ENCODE measurements at regions not wholly inside any gene's neighbourhood (a gene's known extent, or its start where the extent isn't known, plus 50 kb on each side); places are given as distances from the start of the nearest gene placed in this dataset.
"Not testable (repeated sequence)": the region's sequence is repeated elsewhere in the genome, so short reads cannot be mapped to it uniquely, and the experiment has no call there.

DNA sequence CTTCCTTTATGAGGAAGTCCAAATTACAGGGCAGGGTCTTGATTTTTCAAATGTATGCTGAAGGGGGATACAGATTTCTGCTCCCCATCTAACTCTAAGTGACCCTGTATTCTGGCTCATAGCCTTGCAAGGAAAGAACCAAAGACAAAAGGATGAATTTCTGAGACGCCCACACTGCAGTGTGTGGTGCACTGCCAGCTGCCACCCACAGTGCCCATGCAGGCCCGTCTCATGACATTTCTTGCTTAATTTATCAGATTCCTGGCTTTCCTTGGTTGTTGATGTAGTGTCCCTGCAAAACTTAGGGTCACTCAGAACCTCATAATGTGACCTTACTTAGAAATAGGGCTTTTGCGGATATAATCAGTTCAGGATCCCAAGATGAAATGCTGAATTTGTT is 68.0 kb downstream of the CBLN4 start:
- Histone ChIP-seq H3K27me3 (no peaks in the 10 kb centered on the region), H3K36me3 (no peaks in the 10 kb centered on the region), H3K4me3 (no peak overlapping the region)

DNA sequence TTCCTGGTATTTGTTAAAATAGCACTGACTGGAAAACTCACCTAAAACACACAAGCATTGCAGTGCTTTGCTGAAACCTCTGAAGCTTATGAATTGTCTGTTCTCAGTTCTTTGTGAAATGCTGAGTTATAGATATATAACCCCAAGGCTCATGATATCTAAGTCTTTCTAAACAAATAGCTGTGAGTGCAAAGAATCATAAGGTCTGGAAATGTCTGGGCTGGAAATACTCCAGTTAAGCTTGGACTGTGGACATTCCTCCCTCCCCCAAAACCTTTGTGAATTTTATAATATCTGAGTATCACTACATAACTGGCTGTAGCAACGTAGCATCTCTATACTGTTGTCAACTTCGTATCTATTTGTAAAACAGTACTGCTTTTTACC is 69.1 kb downstream of the CBLN4 start:
- no peak overlapping the region for H3K4me3 ChIP-seq
- H3K4me1 ChIP-seq, result no peaks in the 10 kb centered on the region
- H3K36me3 ChIP-seq, result no peaks in the 10 kb centered on the region
- no peak for TF ChIP-seq Cebpa-rat (IDR thresholded peaks at IDR 0.05)
- no peaks in the 10 kb centered on the region for H3K9me3 ChIP-seq (replicated peaks in 1 of 11)
- no peaks in the 10 kb centered on the region for H3K27me3 ChIP-seq
- H4K20me1 ChIP-seq, result no peaks in the 10 kb centered on the region
- H3K27ac ChIP-seq, result no peak overlapping the region
- no peak overlapping the region for H3K9ac ChIP-seq
- H3K4me2 ChIP-seq, result no peak overlapping the region

More for the DNA sequence above, 68.0 kb downstream of the CBLN4 start:
- no peaks in the 10 kb centered on the region for H3K9me3 ChIP-seq (replicated peaks in 1 of 11)
- H3K4me1 ChIP-seq, result no peaks in the 10 kb centered on the region
- no peak overlapping the region for H3K9ac ChIP-seq
- no peaks in the 10 kb centered on the region for H4K20me1 ChIP-seq
- TF ChIP-seq Cebpa-rat (IDR thresholded peaks at IDR 0.05), result no peak
- no peak overlapping the region for H3K27ac ChIP-seq
- no peak overlapping the region for H3K4me2 ChIP-seq

DNA sequence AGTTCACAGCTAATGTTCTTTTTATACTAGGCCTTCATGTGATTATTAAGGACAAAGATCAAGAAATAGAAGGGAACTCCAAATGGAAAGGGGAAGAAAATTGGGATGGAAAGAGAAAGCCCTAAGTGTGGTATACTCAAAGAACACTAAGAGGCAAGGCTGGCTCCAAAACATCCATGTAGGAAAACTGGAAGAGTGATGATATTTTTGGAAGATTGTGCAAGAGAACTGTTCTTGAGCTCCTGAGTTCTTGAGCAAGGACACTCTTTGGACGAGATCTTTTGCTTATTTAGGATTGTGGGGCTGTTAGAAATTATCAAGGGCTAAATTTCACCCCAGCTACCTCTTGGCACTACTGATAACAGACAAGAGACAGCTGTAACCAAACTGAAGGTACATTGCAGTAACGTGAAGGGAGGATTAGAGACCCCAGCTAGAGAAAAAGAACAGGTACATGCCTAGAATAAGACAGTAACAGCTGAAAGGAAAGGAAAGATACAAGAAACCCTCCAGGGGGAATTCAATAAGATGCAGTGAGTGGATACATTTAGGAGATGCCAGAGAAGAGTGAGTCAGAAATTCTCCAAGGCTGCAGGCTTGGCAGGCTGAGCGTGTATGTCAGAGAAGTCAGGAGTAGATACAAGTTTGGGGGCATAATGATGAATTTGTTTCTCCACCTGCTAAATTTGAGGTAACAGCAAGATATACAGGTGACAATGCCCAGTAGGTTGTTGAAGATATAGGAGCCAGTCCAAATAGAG is 69.7 kb downstream of the CBLN4 start:
- TF ChIP-seq Cebpa-rat (IDR thresholded peaks at IDR 0.05), result no peak
- no peaks in the 10 kb centered on the region for H3K9me3 ChIP-seq (replicated peaks in 1 of 11)
- no peaks in the 10 kb centered on the region for H3K36me3 ChIP-seq
- H3K9ac ChIP-seq, result no peak overlapping the region
- no peak overlapping the region for H3K4me3 ChIP-seq
- no peaks in the 10 kb centered on the region for H4K20me1 ChIP-seq
- H3K27me3 ChIP-seq, result no peaks in the 10 kb centered on the region
- no peak overlapping the region for H3K4me2 ChIP-seq
- no peak overlapping the region for H3K27ac ChIP-seq
- H3K4me1 ChIP-seq, result no peaks in the 10 kb centered on the region

DNA sequence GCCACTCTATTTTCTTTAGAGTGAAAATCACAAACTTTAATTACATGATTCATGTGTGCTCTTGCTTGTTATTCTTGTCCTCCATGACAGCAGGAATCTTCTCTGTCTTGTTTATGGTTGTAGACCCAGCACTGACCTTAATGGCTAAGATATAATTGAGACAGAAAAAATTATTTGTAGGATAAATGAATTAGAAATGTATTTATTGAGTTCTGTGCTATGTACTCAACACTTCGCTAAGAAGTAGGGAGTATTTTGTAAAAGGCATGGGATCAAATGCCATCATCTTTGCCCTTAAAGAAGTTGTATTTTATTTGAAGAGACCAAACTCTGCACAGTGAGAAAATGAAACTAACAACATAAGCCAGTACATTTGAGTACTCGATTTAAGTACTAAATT is 71.2 kb downstream of the CBLN4 start:
- Histone ChIP-seq H4K20me1 (no peaks in the 10 kb centered on the region), H3K4me2 (no peak overlapping the region), H3K27me3 (no peaks in the 10 kb centered on the region), H3K9ac (no peak overlapping the region), H3K4me3 (no peak overlapping the region), H3K27ac (no peak overlapping the region), H3K36me3 (no peaks in the 10 kb centered on the region), H3K4me1 (no peaks in the 10 kb centered on the region), H3K9me3 (replicated peaks in 1 of 11) (no peaks in the 10 kb centered on the region)
- TF ChIP-seq Cebpa-rat (IDR thresholded peaks at IDR 0.05), result no peak

DNA sequence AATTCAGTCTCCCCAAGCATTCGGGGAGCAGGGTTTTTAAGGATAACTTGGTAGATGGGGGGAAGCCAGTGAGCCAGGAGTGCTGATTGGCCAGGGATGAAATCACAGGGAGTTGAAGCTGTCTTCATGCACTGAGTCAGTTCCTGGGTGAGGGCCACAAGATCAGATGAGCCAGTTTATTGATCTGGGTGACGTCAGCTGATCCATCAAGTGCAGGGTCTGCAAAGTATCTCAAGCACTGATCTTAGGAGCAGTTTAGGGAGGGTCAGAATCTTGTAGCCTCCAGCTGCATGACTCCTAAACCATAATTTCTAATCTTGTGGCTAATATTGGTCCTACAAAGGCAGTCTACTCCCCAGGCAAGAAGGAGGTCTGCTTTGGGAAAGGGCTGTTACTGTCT is 74.4 kb downstream of the CBLN4 start:
- not testable (repeated sequence) for H3K4me1 ChIP-seq; H3K4me3 ChIP-seq; H3K36me3 ChIP-seq; H3K9me3 ChIP-seq (replicated peaks in 1 of 11); H3K27ac ChIP-seq; H3K27me3 ChIP-seq; H3K9ac ChIP-seq; H4K20me1 ChIP-seq; H3K4me2 ChIP-seq

DNA sequence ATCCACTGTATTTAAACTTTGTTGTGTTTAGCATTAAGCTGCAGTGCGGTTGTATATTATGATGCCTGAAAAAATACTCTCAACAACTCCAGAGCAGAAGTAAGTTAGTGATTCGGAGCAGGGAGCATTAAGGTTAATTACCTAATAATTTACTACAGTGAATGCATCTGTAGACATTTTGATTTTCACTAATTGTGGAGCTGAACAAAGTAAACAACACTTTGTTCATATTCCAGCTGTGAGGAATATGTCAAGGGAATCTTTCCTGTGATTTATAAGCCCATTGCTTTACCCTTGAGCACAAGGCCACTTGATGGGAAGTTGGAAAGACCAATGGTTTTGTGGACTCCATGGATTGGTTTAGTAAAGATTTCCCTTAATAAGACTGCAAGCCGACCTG is 77.1 kb downstream of the CBLN4 start:
- no peaks in the 10 kb centered on the region for H3K4me1 ChIP-seq
- H3K27ac ChIP-seq, result no peak overlapping the region
- no peak overlapping the region for H3K9ac ChIP-seq
- H3K4me2 ChIP-seq, result no peak overlapping the region
- no peak for TF ChIP-seq Cebpa-rat (IDR thresholded peaks at IDR 0.05)
- no peaks in the 10 kb centered on the region for H3K27me3 ChIP-seq
- no peaks in the 10 kb centered on the region for H3K36me3 ChIP-seq
- no peaks in the 10 kb centered on the region for H4K20me1 ChIP-seq
- no peaks in the 10 kb centered on the region for H3K9me3 ChIP-seq (replicated peaks in 1 of 11)
- no peak overlapping the region for H3K4me3 ChIP-seq

DNA sequence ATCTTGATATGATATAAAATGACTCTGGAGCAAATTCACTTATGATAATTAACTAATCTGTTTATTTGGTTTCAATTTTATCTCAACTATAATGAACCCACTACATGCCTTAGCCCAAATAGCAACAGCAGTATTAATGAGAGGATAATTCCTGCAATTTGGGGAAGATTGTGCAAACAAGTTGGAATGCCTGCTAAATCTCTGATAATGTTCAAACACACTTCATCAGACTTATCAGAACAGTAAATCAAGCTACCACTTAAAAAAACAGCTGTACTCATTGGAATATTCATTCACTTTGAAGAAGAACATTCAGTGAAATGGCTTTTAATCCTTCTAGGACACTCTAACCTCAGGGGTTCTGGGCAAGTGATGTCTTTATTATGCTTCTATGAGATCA is 85.4 kb downstream of the CBLN4 start:
- no peaks in the 10 kb centered on the region for H4K20me1 ChIP-seq
- H3K4me1 ChIP-seq, result no peaks in the 10 kb centered on the region
- no peak overlapping the region for H3K4me3 ChIP-seq
- no peak overlapping the region for H3K4me2 ChIP-seq
- H3K9ac ChIP-seq, result no peak overlapping the region
- no peak overlapping the region for H3K27ac ChIP-seq
- peaks cover 6 to 17% (median 11%) of the 10 kb centered on the region in 11 experiments; a peak in 18 of 22 replicates for H3K9me3 ChIP-seq (replicated peaks in 1 of 11)
- no peak for TF ChIP-seq Cebpa-rat (IDR thresholded peaks at IDR 0.05)
- no peaks in the 10 kb centered on the region for H3K36me3 ChIP-seq
- H3K27me3 ChIP-seq, result no peaks in the 10 kb centered on the region

DNA sequence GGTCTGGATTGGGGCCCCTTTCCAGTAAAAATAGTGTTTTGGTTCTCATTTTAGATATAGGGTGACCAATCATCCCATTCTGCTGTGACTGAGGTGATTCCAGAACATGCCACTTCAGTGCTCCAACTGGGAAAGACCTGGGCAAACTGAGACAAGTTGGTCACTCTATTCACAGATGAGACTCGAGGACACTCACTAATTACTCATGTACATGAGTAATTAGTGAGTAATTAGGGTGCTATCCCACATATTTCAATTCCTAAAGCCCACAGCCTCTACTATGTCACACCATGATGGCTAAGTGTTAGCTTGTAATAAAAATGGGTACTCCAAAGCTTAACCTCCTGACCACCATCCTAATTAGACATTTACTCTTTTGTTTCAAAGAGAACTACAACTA is 86.0 kb downstream of the CBLN4 start:
- Histone ChIP-seq H4K20me1 (no peaks in the 10 kb centered on the region), H3K9ac (no peak overlapping the region), H3K9me3 (replicated peaks in 1 of 11) (peaks cover 6 to 17% (median 11%) of the 10 kb centered on the region in 11 experiments; a peak in 18 of 22 replicates), H3K27me3 (no peaks in the 10 kb centered on the region), H3K4me3 (no peak overlapping the region), H3K4me1 (no peaks in the 10 kb centered on the region), H3K27ac (no peak overlapping the region), H3K4me2 (no peak overlapping the region), H3K36me3 (no peaks in the 10 kb centered on the region)
- no peak for TF ChIP-seq Cebpa-rat (IDR thresholded peaks at IDR 0.05)

DNA sequence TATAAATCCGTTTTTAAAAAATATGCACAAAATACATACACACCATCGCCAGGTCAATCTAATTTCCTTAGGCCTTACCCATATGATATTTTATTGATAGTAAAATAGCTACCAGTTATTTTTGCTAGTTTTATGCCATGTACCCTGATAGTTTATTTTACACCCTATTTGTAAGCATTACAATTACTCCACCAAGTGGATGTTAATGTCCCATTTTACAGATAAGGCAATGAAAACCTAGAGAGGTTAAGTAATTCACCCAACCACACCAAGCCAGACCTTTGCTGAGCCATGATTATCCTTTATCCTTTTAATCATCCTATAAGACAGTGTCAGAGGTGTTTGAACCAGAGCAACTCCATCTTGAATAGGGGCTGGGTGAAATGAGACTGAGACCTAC is 86.8 kb downstream of the CBLN4 start:
- Histone ChIP-seq H3K9ac (no peak overlapping the region), H3K9me3 (replicated peaks in 1 of 11) (peaks cover 6 to 17% (median 11%) of the 10 kb centered on the region in 11 experiments; a peak in 18 of 22 replicates), H3K36me3 (no peaks in the 10 kb centered on the region), H3K4me2 (no peak overlapping the region), H3K27ac (no peak overlapping the region), H3K27me3 (no peaks in the 10 kb centered on the region), H4K20me1 (no peaks in the 10 kb centered on the region), H3K4me1 (no peaks in the 10 kb centered on the region), H3K4me3 (no peak overlapping the region)
- TF ChIP-seq Cebpa-rat (IDR thresholded peaks at IDR 0.05), result no peak

DNA sequence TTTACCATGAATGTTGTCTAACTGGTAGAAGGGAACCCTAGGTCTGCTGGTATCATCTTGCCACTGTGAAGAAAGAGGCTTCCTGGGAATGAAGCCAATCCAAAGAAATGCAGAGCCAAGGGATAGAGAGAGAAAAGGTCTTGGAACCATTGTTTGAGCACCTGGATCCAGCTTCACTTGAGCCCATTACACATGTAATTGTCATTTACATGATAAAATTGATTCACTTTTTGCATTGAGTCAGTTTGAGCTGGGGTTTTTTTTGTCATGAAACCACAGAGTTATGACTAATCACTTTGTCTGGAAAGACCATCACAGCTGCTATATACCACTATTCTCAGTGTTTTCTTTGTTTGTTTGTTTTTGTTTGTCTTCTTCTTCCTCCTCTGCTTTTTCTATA is 112.3 kb downstream of the CBLN4 start:
- no peak for TF ChIP-seq Cebpa-rat (IDR thresholded peaks at IDR 0.05)
- H3K4me1 ChIP-seq, result peaks cover 0 to 9% (median 0%) of the 10 kb centered on the region in 10 experiments; a peak in 5 of 20 replicates
- H4K20me1 ChIP-seq, result no peaks in the 10 kb centered on the region
- H3K9ac ChIP-seq, result no peak overlapping the region
- H3K36me3 ChIP-seq, result no peaks in the 10 kb centered on the region
- H3K9me3 ChIP-seq (replicated peaks in 1 of 11), result peaks cover 0 to 10% (median 8%) of the 10 kb centered on the region in 11 experiments; a peak in 18 of 22 replicates
- peak overlapping the region in 2 of 11 experiments; percentile 6 to 14; a peak in 1 of 22 replicates for H3K4me2 ChIP-seq
- no peak overlapping the region for H3K4me3 ChIP-seq
- H3K27ac ChIP-seq, result no peak overlapping the region
- no peaks in the 10 kb centered on the region for H3K27me3 ChIP-seq

Measured in BLaER1 treated with 17β-estradiol and CSF1 and Interleukin-3, amounts not matched to agents 10 nM and 100 nM (cell line).